ENCODE measurements at regions not wholly inside any gene's neighbourhood (a gene's known extent, or its start where the extent isn't known, plus 50 kb on each side); places are given as distances from the start of the nearest gene placed in this dataset.

GRCh38 chr4:184879271-184879670 lies 53.5 kb upstream of the ACSL1 start:
- intact Hi-C loops (cut with DNase I): no loop called here
- no peak for DNase-seq

GRCh38 chr4:184882276-184882675 lies 56.5 kb upstream of the ACSL1 start:
- intact Hi-C loops (cut with DNase I): no loop called here
- no peak for DNase-seq

- intact Hi-C loops (cut with DNase I): no loop called here
- no peak for DNase-seq
These were observed 57.3 kb upstream of the ACSL1 start for GRCh38 chr4:184883024-184883423.

GRCh38 chr4:184884883-184885282 lies 59.1 kb upstream of the ACSL1 start:
- intact Hi-C loops (cut with DNase I): no loop called here
- DNase-seq: no peak

GRCh38 chr4:184885602-184886001 lies 59.8 kb upstream of the ACSL1 start:
- DNase-seq: no peak
- intact Hi-C loops (cut with DNase I): no loop called here

- intact Hi-C loops (cut with DNase I): no loop called here
- no peak for DNase-seq
These were observed 61.6 kb upstream of the ACSL1 start for GRCh38 chr4:184887333-184887732.

GRCh38 chr4:184887947-184888346 lies 62.2 kb upstream of the ACSL1 start:
- no peak for DNase-seq
- intact Hi-C loops (cut with DNase I): no loop called here

- DNase-seq: peak in 1 of 42 donors; percentile 9
- intact Hi-C loops (cut with DNase I): no loop called here
These were observed 64.0 kb upstream of the ACSL1 start for GRCh38 chr4:184889666-184890335.

- intact Hi-C loops (cut with DNase I): no loop called here
- no peak for DNase-seq
These were observed 64.7 kb upstream of the ACSL1 start for GRCh38 chr4:184890499-184890898.

- intact Hi-C loops (cut with DNase I): no loop called here
- no peak for DNase-seq
These were observed 66.1 kb upstream of the ACSL1 start for GRCh38 chr4:184891816-184892397.

- DNase-seq: no peak
- intact Hi-C loops (cut with DNase I): no loop called here
These were observed 67.2 kb upstream of the ACSL1 start for GRCh38 chr4:184892999-184893398.

- no peak for DNase-seq
These were observed 68.2 kb upstream of the ACSL1 start for GRCh38 chr4:184893801-184894571.

GRCh38 chr4:184895012-184895695 lies 69.4 kb upstream of the ACSL1 start:
- intact Hi-C loops (cut with DNase I): no loop called here
- DNase-seq: no peak

More at GRCh38 chr4:184893801-184894571, 68.2 kb upstream of the ACSL1 start:
- intact Hi-C loops (cut with DNase I): no loop called here

GRCh38 chr4:184896868-184897715 lies 71.3 kb upstream of the ACSL1 start:
- peak in 6 of 42 donors; percentile 17 to 47 (median 24) for DNase-seq
- intact Hi-C loops (cut with DNase I): no loop called here

GRCh38 chr4:184897895-184898294 lies 72.1 kb upstream of the ACSL1 start:
- intact Hi-C loops (cut with DNase I): no loop called here
- peak in 27 of 42 donors; percentile 4 to 62 (median 28) for DNase-seq

GRCh38 chr4:184898793-184899192 lies 73.0 kb upstream of the ACSL1 start:
- DNase-seq: no peak
- intact Hi-C loops (cut with DNase I): no loop called here

GRCh38 chr4:184899261-184900134 lies 73.7 kb upstream of the ACSL1 start:
- DNase-seq: no peak
- intact Hi-C loops (cut with DNase I): no loop called here

- intact Hi-C loops (cut with DNase I): no loop called here
- DNase-seq: no peak
These were observed 74.4 kb upstream of the ACSL1 start for GRCh38 chr4:184900184-184900583.

Measured in head of caudate nucleus (tissue), 42 donors.